GM12878 (cell line): ENCODE measurements at regions not wholly inside any gene's neighbourhood (a gene's known extent, or its start where the extent isn't known, plus 50 kb on each side); places are given as distances from the start of the nearest gene placed in this dataset.
"Not testable (repeated sequence)": the region's sequence is repeated elsewhere in the genome, so short reads cannot be mapped to it uniquely, and the experiment has no call there.

ENCODE experiments used
- ATAC-seq: fragments of 200-7000 bp; cut with Tn5 transposase; 3 replicates; pipeline ENCODE4 v1.9.1; 2020; ENCODE audit warnings: mild to moderate bottlenecking, moderate library complexity
- BruUV-seq: library from RNA; stranded (reverse); fragments of 400-500 nt; replicated peaks from 2 replicates; lab custom pipeline; 2021; lab: Mats Ljungman, UMichigan
- CTCF ChIA-PET: fragments of 300-600 bp; sonication (Branson Sonifier 250); formaldehyde crosslinking; extraction: SDS; loops from one replicate; lab custom pipeline; 2021; ENCODE audit warnings: inconsistent platforms; lab: Yijun Ruan, JAX
- POLR2A ChIA-PET: fragments of 350-600 bp; formaldehyde crosslinking; extraction: SDS; loops from one replicate; lab custom pipeline; 2021; ENCODE audit warnings: inconsistent platforms; lab: Charles Lee
- RAD21 ChIA-PET: fragments of 300-600 bp; sonication (Branson Sonifier 250); formaldehyde crosslinking; loops from one replicate; lab custom pipeline; 2023; ENCODE audit warnings: antibody characterized with exemption; ENCODE audit not compliant: unreplicated experiment; lab: Charles Lee
- SMC1A ChIA-PET: fragments of 300-600 bp; sonication (Branson Sonifier 250); formaldehyde crosslinking; loops from one replicate; lab custom pipeline; 2023; ENCODE audit not compliant: unreplicated experiment, uncharacterized antibody; lab: Charles Lee
- DNase-seq: peaks from one replicate; pipeline ENCODE4 v3.0.0-alpha.2; 2011; ENCODE audit warnings: low read depth, low spot score
- FAIRE-seq: peaks from 3 replicates; lab custom pipeline; 2011; peaks lifted over from hg19 to GRCh38; lab: Jason Lieb, UNC
- H2AFZ ChIP-seq: 2 replicates; pipeline ENCODE4 v1.6.0; 2011; ENCODE audit warnings: low read depth, low read length, control low read depth; ENCODE audit not compliant: control insufficient read depth
- H3K27ac ChIP-seq: 2 replicates; pipeline ENCODE4 v1.5.1; 2011; ENCODE audit warnings: control low read depth; ENCODE audit not compliant: control insufficient read depth, insufficient read depth
- H3K27me3 ChIP-seq, 2 experiments: replicated peaks in 1 of 2; 2 replicates each; pipeline versions ENCODE4 v1.6.0 to v1.6.1; 2011; ENCODE audit warnings: low read length in 1 of 2; ENCODE audit not compliant: control insufficient read depth in 2 of 2, insufficient read depth in 2 of 2
- H3K36me3 ChIP-seq, 2 experiments: 2 replicates each; pipeline ENCODE4 v1.5.1; 2011; ENCODE audit warnings: low read length in 1 of 2; ENCODE audit not compliant: control insufficient read depth in 2 of 2, insufficient read depth in 2 of 2
- H3K4me1 ChIP-seq: 2 replicates; pipeline ENCODE4 v1.6.1; 2011; ENCODE audit warnings: mild to moderate bottlenecking, low read length, moderate library complexity, mixed read lengths; ENCODE audit not compliant: control insufficient read depth, insufficient read depth
- H3K4me2 ChIP-seq: 2 replicates; pipeline ENCODE4 v1.6.0; 2011; ENCODE audit warnings: control low read depth; ENCODE audit not compliant: control insufficient read depth, insufficient read depth
- H3K4me3 ChIP-seq: fragments of 200-600 bp; sonication (generic); 2 replicates; pipeline ENCODE4 v1.5.1; 2016
- H3K79me2 ChIP-seq: 2 replicates; pipeline ENCODE4 v1.6.0; 2011; ENCODE audit warnings: low read length; ENCODE audit not compliant: control insufficient read depth, insufficient read depth
- H3K9ac ChIP-seq: 2 replicates; pipeline ENCODE4 v1.8.0; 2011; ENCODE audit warnings: low read length, control low read depth, mixed read lengths; ENCODE audit not compliant: control insufficient read depth, insufficient read depth
- H3K9me3 ChIP-seq: replicated peaks from 3 replicates; pipeline ENCODE4 v1.5.1; 2011; ENCODE audit warnings: mild to moderate bottlenecking, low read length; ENCODE audit not compliant: control insufficient read depth, insufficient read depth
- H4K20me1 ChIP-seq: 2 replicates; pipeline ENCODE4 v1.6.0; 2011; ENCODE audit not compliant: control insufficient read depth, insufficient read depth
- CBX5 ChIP-seq: sonication (generic); IDR thresholded peaks from 2 replicates; pipeline ENCODE4 v1.6.1; 2016; ENCODE audit warnings: low read depth, moderate library complexity, mild to moderate bottlenecking, inconsistent platforms
- CHD4 ChIP-seq: fragments of 200-600 bp; sonication (generic); IDR thresholded peaks from 2 replicates; pipeline ENCODE4 v1.6.1; 2016; ENCODE audit warnings: mild to moderate bottlenecking
- KDM1A ChIP-seq: fragments of 200-600 bp; sonication (generic); IDR thresholded peaks from 2 replicates; pipeline ENCODE4 v1.6.1; 2016; ENCODE audit warnings: borderline replicate concordance
- NR2C2 ChIP-seq: IDR thresholded peaks from 2 replicates; pipeline ENCODE4 v1.6.1; 2011; ENCODE audit warnings: borderline replicate concordance, low read depth; ENCODE audit not compliant: control insufficient read depth, insufficient read length
- POLR2AphosphoS5 ChIP-seq: IDR thresholded peaks from 2 replicates; pipeline ENCODE4 v1.6.1; 2011; ENCODE audit warnings: mild to moderate bottlenecking, low read length, inconsistent platforms
- POU2F2 ChIP-seq: IDR thresholded peaks from 3 replicates; pipeline ENCODE4 v1.6.1; 2011; ENCODE audit warnings: low read depth, mild to moderate bottlenecking, low read length, borderline replicate concordance
- RELB ChIP-seq: fragments of 450-650 bp; IDR thresholded peaks from 2 replicates; pipeline ENCODE4 v1.6.1; 2017; ENCODE audit warnings: low read depth, mild to moderate bottlenecking, moderate library complexity
- SIX5 ChIP-seq: IDR thresholded peaks from 2 replicates; pipeline ENCODE4 v1.6.1; 2011; ENCODE audit warnings: mild to moderate bottlenecking, low read depth, low read length, moderate library complexity; ENCODE audit not compliant: severe bottlenecking
- ZNF384 ChIP-seq: IDR thresholded peaks from 2 replicates; pipeline ENCODE4 v1.6.1; 2012; ENCODE audit warnings: low read depth, mild to moderate bottlenecking, low read length, improper control_type of control experiment, borderline replicate concordance
- WGBS: methylation state at CpG from one replicate; pipeline ENCODE4 v1.1.6; 2016; ENCODE audit warnings: low lambda C conversion rate; ENCODE audit not compliant: insufficient replicate concordance, insufficient coverage; ENCODE audit errors: missing lambda C conversion rate; 5-methylcytosine and 5-hydroxymethylcytosine counted together
- in situ Hi-C: fragments of 300-500 bp; cut with MboI; formaldehyde crosslinking; loops from 9 replicates; pipeline ENCODE4 v1.14.3; 2018; ENCODE audit warnings: mixed read lengths
- intact Hi-C: fragments of 100-400 bp; cut with micrococcal nuclease; formaldehyde crosslinking; loops from one replicate; pipeline ENCODE4 v1.14.2; 2022; ENCODE audit not compliant: unreplicated experiment

- FAIRE-seq = no peak
Observed at GRCh38 chr3:171916888-171917287, 73.7 kb downstream of the TMEM212 start.

GRCh38 chr3:171922629-171923028 lies 79.5 kb downstream of the TMEM212 start:
- POLR2A ChIA-PET, FAIRE-seq, H3K79me2 ChIP-seq, H3K36me3 ChIP-seq, RAD21 ChIA-PET, ATAC-seq, H3K9me3 ChIP-seq, in situ Hi-C loops, H4K20me1 ChIP-seq, DNase-seq, H3K4me3 ChIP-seq, H3K4me2 ChIP-seq, CTCF ChIA-PET, H3K27ac ChIP-seq, H2AFZ ChIP-seq, intact Hi-C loops, BruUV-seq, H3K27me3 ChIP-seq, H3K9ac ChIP-seq: not testable (repeated sequence)
- SMC1A ChIA-PET = interaction anchor here (1.0 kb wide), 1 partner anchor 183 kb away, joined by 3 read pairs; no protein-coding TSS in a partner anchor
- H3K4me1 ChIP-seq = peaks cover 12% of the 10 kb centered on the region
- 9% methylated on average over 1 of the region's 1 CpG for WGBS

More at GRCh38 chr3:171916888-171917287, 73.7 kb downstream of the TMEM212 start:
- ATAC-seq = no peak
- ChIA-PET CTCF (no interaction called here), POLR2A (no interaction called here), RAD21 (no interaction called here), SMC1A (no interaction called here)
- intact Hi-C loops (no loop called here), in situ Hi-C loops (no loop called here)
- H3K9ac ChIP-seq = no peak overlapping the region
- H3K27ac ChIP-seq = no peak overlapping the region
- no peaks in the 10 kb centered on the region for H3K79me2 ChIP-seq
- H3K36me3 ChIP-seq = no peaks in the 10 kb centered on the region
- no peak for TF ChIP-seq SIX5
- no peak for TF ChIP-seq ZNF384
- no peak for TF ChIP-seq POLR2AphosphoS5
- no peak for TF ChIP-seq RELB
- no peak for TF ChIP-seq POU2F2
- TF ChIP-seq NR2C2 = no peak
- no peak for TF ChIP-seq CBX5
- TF ChIP-seq CHD4 = no peak
- TF ChIP-seq KDM1A = no peak
- H3K27me3 ChIP-seq = no peaks in the 10 kb centered on the region
- no peak for DNase-seq
- H3K4me3 ChIP-seq = no peak overlapping the region
- H3K4me2 ChIP-seq = no peak overlapping the region
- no peaks in the 10 kb centered on the region for H4K20me1 ChIP-seq
- no peak overlapping the region for H2AFZ ChIP-seq
- H3K9me3 ChIP-seq = peaks cover 1% of the 10 kb centered on the region; the same call in 2 of the 3 replicates
- BruUV-seq = no TSS peak
- peaks cover 12% of the 10 kb centered on the region for H3K4me1 ChIP-seq
- 15% methylated on average over 3 of the region's 3 CpGs for WGBS

GRCh38 chr3:171923668-171924067 lies 80.5 kb downstream of the TMEM212 start:
- H3K36me3 ChIP-seq, intact Hi-C loops, ATAC-seq, H3K9me3 ChIP-seq, FAIRE-seq, CTCF ChIA-PET, H3K4me1 ChIP-seq, H3K9ac ChIP-seq, H2AFZ ChIP-seq, H3K27ac ChIP-seq, DNase-seq, POLR2A ChIA-PET, H4K20me1 ChIP-seq, H3K79me2 ChIP-seq, in situ Hi-C loops, H3K4me3 ChIP-seq, RAD21 ChIA-PET, H3K27me3 ChIP-seq, H3K4me2 ChIP-seq, BruUV-seq: not testable (repeated sequence)
- 6% methylated on average over 2 of the region's 2 CpGs for WGBS
- SMC1A ChIA-PET = interaction anchor here (0.9 to 1.4 kb wide), 3 partner anchors 16 to 418 kb away, joined by 3 to 5 read pairs (median 3); no protein-coding TSS in a partner anchor
